SK-N-SH (cell line): ENCODE measurements at regions not wholly inside any gene's neighbourhood (a gene's known extent, or its start where the extent isn't known, plus 50 kb on each side); places are given as distances from the start of the nearest gene placed in this dataset.
A peak's percentile ranks its signal among the peaks of the same experiment; 100 is the strongest.

Experiments
- CTCF ChIA-PET: fragments of 300-600, 350-600 bp; formaldehyde crosslinking; extraction: SDS; loops from one replicate; lab custom pipeline; 2021; lab: Yijun Ruan, JAX
- POLR2A ChIA-PET: fragments of 350-600 bp; sonication (Branson Sonifier 250); formaldehyde crosslinking; extraction: SDS; loops from one replicate; lab custom pipeline; 2020; ENCODE audit warnings: antibody characterized with exemption, inconsistent platforms; lab: Yijun Ruan, JAX
- DNase-seq: peaks from one replicate; pipeline ENCODE4 v3.0.0; 2012
- H2AFZ ChIP-seq: fragments of 200-600 bp; sonication (generic); 2 replicates; pipeline ENCODE4 v1.8.1; 2016; ENCODE audit warnings: antibody characterized with exemption, mild to moderate bottlenecking, low read depth
- H3F3A ChIP-seq: fragments of 200-600 bp; sonication (generic); replicated peaks from 2 replicates; pipeline ENCODE3; 2016; ENCODE audit warnings: antibody characterized with exemption, mild to moderate bottlenecking; ENCODE audit not compliant: insufficient read depth
- H3K27ac ChIP-seq, 2 experiments: fragments of 200-500 bp in 1 of 2; fragments of 200-600 bp in 1 of 2; sonication (Bioruptor generic) in 1 of 2; sonication (generic), shearing (Covaris generic) in 1 of 2; 2 replicates each; pipeline versions ENCODE4 v1.5.1 to v1.6.1; 2014 to 2016; ENCODE audit warnings: low read depth in 2 of 2, inconsistent platforms in 1 of 2, low read length in 1 of 2, mild to moderate bottlenecking in 1 of 2, mixed read lengths in 1 of 2
- H3K27me3 ChIP-seq: fragments of 200-600 bp; sonication (generic), shearing (Covaris generic); 2 replicates; pipeline ENCODE4 v1.6.1; 2016; ENCODE audit warnings: mixed run types; ENCODE audit not compliant: insufficient read depth
- H3K36me3 ChIP-seq, 2 experiments: fragments of 200-500 bp in 1 of 2; fragments of 200-600 bp in 1 of 2; sonication (Bioruptor generic) in 1 of 2; sonication (generic) in 1 of 2; replicated peaks in 1 of 2; 2 replicates each; pipeline versions ENCODE3 to v1.5.1; 2014 to 2016; ENCODE audit warnings: low read length in 1 of 2, mild to moderate bottlenecking in 1 of 2; ENCODE audit not compliant: insufficient read depth in 2 of 2, control insufficient read depth in 1 of 2
- H3K4me1 ChIP-seq, 2 experiments: fragments of 200-500 bp in 1 of 2; fragments of 200-600 bp in 1 of 2; sonication (Bioruptor generic) in 1 of 2; sonication (generic), shearing (Covaris generic) in 1 of 2; 2 replicates each; pipeline versions ENCODE4 v1.5.1 to v1.6.1; 2014 to 2016; ENCODE audit warnings: low read depth in 1 of 2, low read length in 1 of 2, mixed run types in 1 of 2; ENCODE audit not compliant: insufficient read depth in 2 of 2, control insufficient read depth in 1 of 2
- H3K4me2 ChIP-seq: fragments of 200-600 bp; sonication (generic), shearing (Covaris generic); 2 replicates; pipeline ENCODE4 v1.6.1; 2017; ENCODE audit warnings: mixed run types
- H3K4me3 ChIP-seq, 2 experiments: fragments of 200-500 bp in 1 of 2; fragments of 200-600 bp in 1 of 2; sonication (Bioruptor generic) in 1 of 2; sonication (generic), shearing (Covaris generic) in 1 of 2; 2 replicates each; pipeline versions ENCODE4 v1.5.1 to v1.8.1; 2014 to 2016; ENCODE audit warnings: low read depth in 2 of 2, inconsistent platforms in 1 of 2, low read length in 1 of 2, mild to moderate bottlenecking in 1 of 2, mixed read lengths in 1 of 2, moderate library complexity in 1 of 2
- H3K79me2 ChIP-seq: fragments of 200-600 bp; sonication (generic); 2 replicates; pipeline ENCODE4 v1.8.1; 2017; ENCODE audit warnings: mild to moderate bottlenecking; ENCODE audit not compliant: insufficient read depth
- H3K9ac ChIP-seq: fragments of 200-600 bp; sonication (generic); 2 replicates; pipeline ENCODE4 v1.6.1; 2017; ENCODE audit warnings: mixed run types
- H3K9me2 ChIP-seq: fragments of 200-600 bp; sonication (generic); 2 replicates; pipeline ENCODE4 v1.6.1; 2017; ENCODE audit warnings: mixed run types
- H3K9me3 ChIP-seq: fragments of 200-600 bp; sonication (generic); 2 replicates; pipeline ENCODE4 v1.6.1; 2017; ENCODE audit warnings: mixed run types, mild to moderate bottlenecking, moderate library complexity
- H4K20me1 ChIP-seq: fragments of 200-600 bp; sonication (generic); 2 replicates; pipeline ENCODE4 v1.6.1; 2017; ENCODE audit warnings: mild to moderate bottlenecking, mixed run types; ENCODE audit not compliant: insufficient read depth
- CHD2 ChIP-seq: fragments of 150-350 bp; IDR thresholded peaks from 2 replicates; pipeline ENCODE4 v1.6.1; 2018; ENCODE audit warnings: low read length; ENCODE audit not compliant: partially characterized antibody
- ELF1 ChIP-seq: IDR thresholded peaks from 2 replicates; pipeline ENCODE4 v1.4.0; 2012
- EP300 ChIP-seq, 2 experiments: IDR thresholded peaks; 2 replicates each; pipeline versions ENCODE4 v1.4.0 to v1.6.1; 2012; ENCODE audit warnings: borderline replicate concordance in 1 of 2, low read depth in 1 of 2, low read length in 1 of 2
- EZH2phosphoT487 ChIP-seq: fragments of 200-600 bp; sonication (generic); IDR thresholded peaks from 2 replicates; pipeline ENCODE4 v1.6.1; 2017; ENCODE audit warnings: low read depth, mixed run types, mild to moderate bottlenecking, antibody characterized with exemption, moderate library complexity, borderline replicate concordance
- FOSL2 ChIP-seq: IDR thresholded peaks from 2 replicates; pipeline ENCODE4 v1.4.0; 2012; ENCODE audit warnings: low read depth, mild to moderate bottlenecking, moderate library complexity, borderline replicate concordance
- FOXJ3 ChIP-seq: sonication (generic); formaldehyde crosslinking; IDR thresholded peaks from 2 replicates; pipeline ENCODE4 v1.5.1; 2020; ENCODE audit warnings: mild to moderate bottlenecking, missing genetic modification reagents
- GATA2 ChIP-seq: sonication (generic); formaldehyde crosslinking; IDR thresholded peaks from 2 replicates; pipeline ENCODE4 v1.5.0; 2020; ENCODE audit warnings: mild to moderate bottlenecking, missing genetic modification reagents
- JUND ChIP-seq: IDR thresholded peaks from 2 replicates; pipeline ENCODE4 v1.4.0; 2012
- RCOR1 ChIP-seq: fragments of 150-350 bp; IDR thresholded peaks from 2 replicates; pipeline ENCODE4 v1.6.1; 2017; ENCODE audit warnings: antibody characterized with exemption, low read length
- RFX5 ChIP-seq: IDR thresholded peaks from 2 replicates; pipeline ENCODE4 v1.6.1; 2012; ENCODE audit warnings: mild to moderate bottlenecking, improper control_type of control experiment, low read length
- SIN3A ChIP-seq: IDR thresholded peaks from 2 replicates; pipeline ENCODE4 v1.6.1; 2012; ENCODE audit warnings: low read depth, mild to moderate bottlenecking, low read length, moderate library complexity, borderline replicate concordance
- TEAD4 ChIP-seq: IDR thresholded peaks from 2 replicates; pipeline ENCODE4 v1.4.0; 2012; ENCODE audit warnings: mild to moderate bottlenecking, borderline replicate concordance; ENCODE audit not compliant: insufficient read depth
- WGBS: methylation state at CpG from one replicate; pipeline ENCODE4 v1.1.6; 2017; ENCODE audit warnings: low lambda C conversion rate; 5-methylcytosine and 5-hydroxymethylcytosine counted together

GRCh38 chr16:65619606-65620005, 497.7 kb upstream of the CDH11 start:
- CTCF ChIA-PET = interaction anchor here (0.9 kb wide), 1 partner anchor 10 kb away, joined by 4 read pairs; no protein-coding TSS in a partner anchor

GRCh38 chr16:65618931-65619330, 497.1 kb upstream of the CDH11 start:
- Histone ChIP-seq H3K4me3 (no peak overlapping the region), H4K20me1 (no peaks in the 10 kb centered on the region), H3K9me3 (no peaks in the 10 kb centered on the region), H3K4me1 (peaks cover 6 to 9% of the 10 kb centered on the region in 2 experiments; a peak in 3 of 4 replicates), H3K9ac (no peak overlapping the region), H3K27ac (peak overlapping the region in 1 of 2 experiments; percentile 53; a peak in 1 of 4 replicates), H3F3A (no peaks in the 10 kb centered on the region), H3K36me3 (no peaks in the 10 kb centered on the region), H3K9me2 (no peaks in the 10 kb centered on the region), H2AFZ (no peak overlapping the region), H3K79me2 (no peaks in the 10 kb centered on the region), H3K27me3 (no peaks in the 10 kb centered on the region), H3K4me2 (no peak overlapping the region)
- no peak for DNase-seq
- TF ChIP-seq TEAD4 = no peak
- ChIA-PET POLR2A (no interaction called here), CTCF (interaction anchor here (0.9 kb wide), 1 partner anchor 9 kb away, joined by 4 read pairs; no protein-coding TSS in a partner anchor)
- WGBS = 56% methylated on average over 1 of the region's 1 CpG

More at GRCh38 chr16:65619606-65620005, 497.7 kb upstream of the CDH11 start:
- no peaks in the 10 kb centered on the region for H3K27me3 ChIP-seq
- DNase-seq = no peak
- peak overlapping the region in 1 of 2 experiments; percentile 53; a peak in 1 of 4 replicates for H3K27ac ChIP-seq
- TF ChIP-seq EP300 (IDR thresholded peaks at IDR 0.05; ENCODE audit: borderline replicate concordance in 1 of 2, low read depth in 1 of 2, low read length in 1 of 2) = no peak
- no peak for TF ChIP-seq FOXJ3
- no peak for TF ChIP-seq JUND
- TF ChIP-seq ELF1 = no peak
- TF ChIP-seq RCOR1 = no peak
- H2AFZ ChIP-seq = no peak overlapping the region
- no peak overlapping the region for H3K4me3 ChIP-seq
- POLR2A ChIA-PET = no interaction called here
- no peaks in the 10 kb centered on the region for H4K20me1 ChIP-seq
- no peaks in the 10 kb centered on the region for H3K9me3 ChIP-seq
- peaks cover 6 to 9% of the 10 kb centered on the region in 2 experiments; a peak in 3 of 4 replicates for H3K4me1 ChIP-seq
- H3K9me2 ChIP-seq = no peaks in the 10 kb centered on the region
- WGBS = 52% methylated on average over 3 of the region's 3 CpGs
- no peak overlapping the region for H3K9ac ChIP-seq
- no peak overlapping the region for H3K4me2 ChIP-seq
- no peaks in the 10 kb centered on the region for H3F3A ChIP-seq
- H3K79me2 ChIP-seq = no peaks in the 10 kb centered on the region
- H3K36me3 ChIP-seq = no peaks in the 10 kb centered on the region

GRCh38 chr16:65618333-65618732, 496.5 kb upstream of the CDH11 start:
- H3K9ac ChIP-seq = no peak overlapping the region
- H3K27me3 ChIP-seq = no peaks in the 10 kb centered on the region
- no peak overlapping the region for H3K4me2 ChIP-seq
- no peaks in the 10 kb centered on the region for H4K20me1 ChIP-seq
- peak; percentile 30 for DNase-seq
- H3K4me1 ChIP-seq = peaks cover 6 to 9% of the 10 kb centered on the region in 2 experiments; a peak in 3 of 4 replicates
- H3K9me3 ChIP-seq = no peaks in the 10 kb centered on the region
- 25% methylated on average over 2 of the region's 2 CpGs for WGBS
- H3K4me3 ChIP-seq = no peak overlapping the region
- no peaks in the 10 kb centered on the region for H3K9me2 ChIP-seq
- ChIA-PET POLR2A (no interaction called here), CTCF (interaction anchor here (1.0 kb wide), 1 partner anchor 12 kb away, joined by 3 read pairs; no protein-coding TSS in a partner anchor)
- H3F3A ChIP-seq = no peaks in the 10 kb centered on the region
- no peak overlapping the region for H2AFZ ChIP-seq
- TF ChIP-seq GATA2 (CRISPR knock-in tag) (peak; percentile 57), EP300 (IDR thresholded peaks at IDR 0.05; ENCODE audit: borderline replicate concordance in 1 of 2, low read depth in 1 of 2, low read length in 1 of 2) (peak in 1 of 2 experiments; percentile 50; a peak in 2 of 4 replicates), CHD2 (peak; percentile 22), EZH2phosphoT487 (no peak), RFX5 (no peak), FOSL2 (no peak), SIN3A (no peak)
- H3K36me3 ChIP-seq = no peaks in the 10 kb centered on the region
- H3K27ac ChIP-seq = peak overlapping the region in 1 of 2 experiments; percentile 60; a peak in 2 of 4 replicates
- no peaks in the 10 kb centered on the region for H3K79me2 ChIP-seq
